ENCODE measurements at regions not wholly inside any gene's neighbourhood (a gene's known extent, or its start where the extent isn't known, plus 50 kb on each side); places are given as distances from the start of the nearest gene placed in this dataset.

DNA sequence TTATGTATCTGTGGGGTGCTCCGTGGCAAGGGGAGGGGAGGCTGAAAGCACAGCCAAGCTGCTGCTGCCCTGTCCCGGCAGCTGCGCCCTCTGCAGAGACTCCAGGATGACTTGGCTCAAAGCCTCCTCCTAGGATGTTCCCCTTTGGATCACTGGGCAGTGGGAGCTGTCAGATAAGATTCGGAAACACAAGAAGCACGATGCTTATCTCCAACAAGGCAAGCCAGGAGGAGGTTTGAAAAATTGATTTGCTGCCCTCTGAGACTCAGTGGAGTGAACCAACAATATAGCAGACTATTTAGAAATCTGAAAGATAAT, 776.4 kb downstream of the C6orf118 start:
- no peaks in the 10 kb centered on the region for H3K36me3 Mint-ChIP-seq (ENCODE audit: low read depth)

DNA sequence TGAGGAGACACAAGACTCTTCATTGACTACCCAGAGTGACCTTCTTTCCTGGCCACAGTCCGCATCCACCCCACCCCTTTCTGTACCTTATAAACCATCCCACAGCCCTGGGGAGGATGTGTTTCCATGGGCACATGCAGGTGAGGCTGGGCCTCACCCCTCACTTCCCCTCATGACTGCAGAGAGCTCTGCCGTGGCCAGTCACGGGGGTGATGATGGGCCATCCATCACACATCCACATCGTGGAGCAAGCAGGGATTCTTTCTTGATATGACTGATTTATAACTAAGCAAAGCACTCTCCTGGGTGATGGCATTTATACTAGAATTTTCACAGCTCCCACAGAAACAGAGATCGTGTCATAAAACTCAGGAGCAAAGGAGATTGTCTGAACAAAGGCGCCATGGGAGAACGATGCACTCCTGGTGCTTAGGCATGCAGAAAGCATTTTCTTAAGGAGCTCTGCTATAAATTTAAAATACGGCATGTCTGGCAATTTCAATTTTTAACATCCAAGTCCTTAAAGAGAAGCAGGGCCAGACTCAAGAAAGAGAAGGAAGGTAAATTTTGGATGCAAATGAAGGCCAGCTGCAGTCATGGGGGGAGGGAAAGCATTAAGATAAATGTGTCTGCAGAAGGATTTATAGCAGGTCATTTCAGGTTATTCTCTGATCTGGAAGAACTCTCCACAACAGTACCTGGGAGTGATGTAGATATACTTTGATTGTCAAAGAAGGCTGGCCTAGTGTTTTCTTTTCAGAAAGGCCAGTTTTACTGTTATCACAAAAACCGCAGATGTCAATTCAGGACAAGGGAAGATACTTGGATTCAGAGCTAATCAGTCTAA, 777.0 kb downstream of the C6orf118 start:
- Mint-ChIP-seq H3K4me3 (no peak overlapping the region), H3K4me1 (no peaks in the 10 kb centered on the region), H3K27me3 (no peaks in the 10 kb centered on the region), H3K27ac (no peak overlapping the region), H3K36me3 (ENCODE audit: low read depth) (no peaks in the 10 kb centered on the region)
- H3K9me3 ChIP-seq (ENCODE audit: control insufficient read depth, low read length, poor library complexity, severe bottlenecking), result no peaks in the 10 kb centered on the region
- DNase-seq (no peak), ATAC-seq (no peak)

More for the DNA sequence above, 776.4 kb downstream of the C6orf118 start:
- Mint-ChIP-seq H3K27me3 (no peaks in the 10 kb centered on the region), H3K4me3 (no peak overlapping the region), H3K27ac (no peak overlapping the region), H3K4me1 (no peaks in the 10 kb centered on the region)
- DNase-seq, result no peak
- ATAC-seq, result no peak
- no peaks in the 10 kb centered on the region for H3K9me3 ChIP-seq (ENCODE audit: control insufficient read depth, low read length, poor library complexity, severe bottlenecking)

DNA sequence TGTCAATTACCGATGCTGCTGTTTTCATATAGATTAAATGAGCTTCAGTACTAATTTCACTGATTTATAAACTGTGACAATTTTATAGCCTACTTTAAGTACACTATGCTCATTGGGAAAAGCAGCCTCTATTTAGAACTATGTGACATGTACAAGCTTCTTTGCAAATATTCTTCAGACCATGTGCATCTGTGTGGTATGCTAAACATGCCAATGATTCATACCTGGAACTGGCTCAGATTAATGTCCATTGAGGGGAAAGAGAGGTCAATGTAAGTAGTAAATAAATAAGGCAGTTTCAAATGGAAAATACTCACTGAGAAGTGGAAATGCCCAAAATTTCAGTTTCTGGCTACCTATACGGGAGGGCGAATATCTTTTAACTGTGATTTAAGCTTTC, 777.7 kb downstream of the C6orf118 start:
- DNase-seq, result no peak
- H3K27me3 Mint-ChIP-seq, result no peaks in the 10 kb centered on the region
- no peaks in the 10 kb centered on the region for H3K9me3 ChIP-seq (ENCODE audit: control insufficient read depth, low read length, poor library complexity, severe bottlenecking)
- no peaks in the 10 kb centered on the region for H3K36me3 Mint-ChIP-seq (ENCODE audit: low read depth)
- H3K4me1 Mint-ChIP-seq, result no peaks in the 10 kb centered on the region
- H3K4me3 Mint-ChIP-seq, result no peak overlapping the region
- H3K27ac Mint-ChIP-seq, result no peak overlapping the region
- ATAC-seq, result no peak

DNA sequence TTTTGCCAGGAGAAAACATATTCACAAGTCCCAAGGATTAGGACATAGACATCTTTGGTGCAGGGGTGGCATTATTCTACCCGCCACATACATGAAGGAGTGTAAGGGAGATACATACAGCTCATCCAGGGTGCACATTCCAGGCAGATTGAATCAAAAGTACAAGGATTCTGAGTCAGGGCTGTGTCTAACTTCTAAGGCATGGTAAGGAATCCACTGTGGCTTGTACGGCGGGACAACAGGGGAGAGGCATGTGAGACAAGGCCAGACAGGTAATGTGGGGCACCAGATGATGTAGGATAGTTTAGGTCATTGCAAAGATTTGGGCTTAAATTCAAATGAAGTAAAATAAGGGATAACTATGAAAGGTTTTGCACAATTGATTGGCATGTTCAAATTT, 780.9 kb downstream of the C6orf118 start:
- Mint-ChIP-seq H3K4me1 (no peaks in the 10 kb centered on the region), H3K27me3 (no peaks in the 10 kb centered on the region), H3K27ac (no peak overlapping the region), H3K4me3 (no peak overlapping the region), H3K36me3 (ENCODE audit: low read depth) (no peaks in the 10 kb centered on the region)
- ATAC-seq, result no peak
- DNase-seq, result no peak
- no peaks in the 10 kb centered on the region for H3K9me3 ChIP-seq (ENCODE audit: control insufficient read depth, low read length, poor library complexity, severe bottlenecking)

DNA sequence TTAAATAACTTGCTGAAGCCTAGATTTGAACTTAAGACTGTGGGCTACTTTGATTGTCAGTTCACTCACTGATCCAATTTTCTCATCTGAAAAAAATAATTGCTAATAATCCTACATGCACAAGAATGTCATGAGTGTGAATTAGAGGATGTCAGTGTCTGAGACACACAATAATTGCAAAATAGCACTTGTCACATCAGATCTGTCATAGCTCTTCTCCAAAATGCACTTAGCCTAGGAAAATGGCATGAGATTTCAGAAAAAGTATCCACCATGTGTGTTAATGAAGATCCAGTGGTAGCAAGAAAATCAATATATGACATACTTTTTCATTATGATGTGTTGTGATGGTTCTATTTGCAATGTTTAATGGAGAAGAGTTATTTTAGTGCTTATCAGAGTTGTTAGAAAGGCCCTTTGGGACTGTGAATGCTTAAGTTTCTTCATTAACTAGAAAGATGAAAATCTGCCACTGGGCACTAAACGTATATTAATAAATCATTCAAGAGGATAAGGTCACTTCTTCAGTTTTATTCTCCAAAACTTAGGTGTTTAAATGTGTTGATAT, 786.2 kb downstream of the C6orf118 start:
- Mint-ChIP-seq H3K27me3 (no peaks in the 10 kb centered on the region), H3K27ac (no peak overlapping the region), H3K4me1 (no peaks in the 10 kb centered on the region), H3K36me3 (ENCODE audit: low read depth) (no peaks in the 10 kb centered on the region), H3K4me3 (no peak overlapping the region)
- no peaks in the 10 kb centered on the region for H3K9me3 ChIP-seq (ENCODE audit: control insufficient read depth, low read length, poor library complexity, severe bottlenecking)
- DNase-seq (no peak), ATAC-seq (no peak)

DNA sequence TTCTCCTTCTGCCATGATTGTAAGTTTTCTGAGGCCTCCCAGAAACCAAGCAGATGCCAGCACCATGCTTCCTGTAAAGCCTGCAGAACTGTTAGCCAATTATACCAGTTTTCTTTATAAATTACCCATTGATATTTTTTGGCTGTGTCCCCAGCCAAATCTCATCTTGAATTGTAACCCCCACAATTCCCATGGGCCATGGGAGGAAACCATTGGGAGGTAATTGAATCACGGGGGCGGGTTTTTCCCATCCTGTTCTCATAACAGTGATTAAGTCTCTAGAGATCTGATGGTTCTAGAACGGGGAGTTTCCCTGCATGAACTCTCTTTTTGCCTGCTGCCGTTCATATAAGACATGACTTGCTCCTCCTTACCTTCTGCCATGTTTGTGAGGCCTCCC, 788.5 kb downstream of the C6orf118 start:
- H3K9me3 ChIP-seq (ENCODE audit: control insufficient read depth, low read length, poor library complexity, severe bottlenecking), result no peaks in the 10 kb centered on the region
- Mint-ChIP-seq H3K4me1 (no peaks in the 10 kb centered on the region), H3K4me3 (no peak overlapping the region), H3K36me3 (ENCODE audit: low read depth) (no peaks in the 10 kb centered on the region), H3K27me3 (no peaks in the 10 kb centered on the region), H3K27ac (no peak overlapping the region)
- ATAC-seq (no peak), DNase-seq (no peak)

DNA sequence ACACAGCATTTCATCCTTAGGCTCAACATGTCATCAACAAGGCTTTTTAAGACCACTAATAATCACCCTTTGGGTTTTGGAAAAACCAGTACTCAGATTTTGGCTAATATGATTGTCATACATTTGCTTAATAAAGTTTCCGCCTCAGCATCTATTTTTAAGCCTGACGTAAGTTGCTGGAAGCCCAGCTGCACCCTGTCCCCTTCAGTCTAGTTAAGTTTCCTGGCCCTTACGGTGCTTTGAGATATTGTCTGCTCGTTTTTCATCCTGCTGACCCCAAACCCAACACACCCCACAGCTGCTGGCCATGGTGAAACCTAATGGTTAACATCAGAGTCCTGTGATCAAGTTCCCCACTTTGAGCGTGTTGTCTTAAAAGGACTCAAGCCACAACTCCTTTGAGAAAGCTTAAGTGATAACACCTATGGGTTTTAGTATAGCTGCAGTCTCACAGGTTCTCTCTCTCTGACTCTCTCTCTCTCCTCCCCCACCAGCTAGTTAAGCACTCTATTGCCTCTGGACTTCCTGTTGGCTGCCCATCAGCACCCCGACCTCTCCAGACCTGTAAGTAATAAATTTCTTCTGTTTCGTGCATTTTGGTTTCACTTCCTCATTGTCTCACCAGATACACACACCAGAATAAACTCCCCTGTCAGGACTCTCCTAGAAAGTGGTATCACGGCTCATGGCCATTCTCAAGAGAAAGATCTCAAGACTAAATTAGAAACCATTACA, 802.0 kb downstream of the C6orf118 start:
- no peak overlapping the region for H3K4me3 Mint-ChIP-seq
- no peaks in the 10 kb centered on the region for H3K4me1 Mint-ChIP-seq
- no peaks in the 10 kb centered on the region for H3K9me3 ChIP-seq (ENCODE audit: control insufficient read depth, low read length, poor library complexity, severe bottlenecking)
- H3K27ac Mint-ChIP-seq, result no peak overlapping the region
- ATAC-seq (no peak), DNase-seq (no peak)
- H3K27me3 Mint-ChIP-seq, result no peaks in the 10 kb centered on the region
- H3K36me3 Mint-ChIP-seq (ENCODE audit: low read depth), result no peaks in the 10 kb centered on the region

DNA sequence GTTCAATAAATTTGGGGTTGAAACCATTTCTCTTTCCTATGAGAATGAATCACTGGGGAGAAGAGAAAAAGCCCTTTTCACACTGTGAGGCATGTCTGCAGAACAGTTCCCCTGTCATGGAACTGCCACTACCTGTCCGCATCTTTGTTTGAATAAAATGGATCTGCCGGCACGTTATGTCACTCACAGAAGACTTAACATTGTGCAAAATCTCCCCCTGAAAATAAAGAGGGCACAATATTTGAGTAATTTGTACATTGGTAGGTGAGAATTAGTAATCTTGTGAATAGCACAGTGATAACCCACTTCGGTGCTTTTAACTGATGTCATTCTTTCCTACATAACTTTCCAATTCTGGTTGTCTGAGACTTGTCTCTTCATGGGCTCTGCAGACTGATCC, 804.0 kb downstream of the C6orf118 start:
- Mint-ChIP-seq H3K4me3 (no peak overlapping the region), H3K27ac (no peak overlapping the region), H3K36me3 (ENCODE audit: low read depth) (no peaks in the 10 kb centered on the region), H3K27me3 (no peaks in the 10 kb centered on the region), H3K4me1 (no peaks in the 10 kb centered on the region)
- no peak for DNase-seq
- no peaks in the 10 kb centered on the region for H3K9me3 ChIP-seq (ENCODE audit: control insufficient read depth, low read length, poor library complexity, severe bottlenecking)
- ATAC-seq, result no peak

DNA sequence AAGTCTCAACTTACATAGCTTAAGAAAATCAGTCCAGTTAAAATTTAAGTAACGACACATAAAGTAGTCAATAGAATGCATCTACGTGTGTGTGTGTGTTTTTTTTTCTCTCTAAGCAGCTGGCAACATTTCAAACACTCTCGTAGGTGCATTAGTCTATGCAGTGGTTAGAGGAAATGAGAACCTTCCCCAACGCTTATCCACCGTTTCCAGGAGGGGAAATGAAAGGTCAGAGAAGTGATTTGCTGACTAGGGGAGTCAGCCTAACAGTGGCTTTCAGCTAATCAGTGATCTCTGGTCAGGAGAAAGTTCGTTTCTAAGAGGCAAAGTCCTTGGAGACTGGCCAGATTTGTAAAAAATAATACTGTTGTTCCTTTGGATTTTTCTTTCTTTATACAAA, 806.6 kb downstream of the C6orf118 start:
- Mint-ChIP-seq H3K36me3 (ENCODE audit: low read depth) (no peaks in the 10 kb centered on the region), H3K4me1 (no peaks in the 10 kb centered on the region)

DNA sequence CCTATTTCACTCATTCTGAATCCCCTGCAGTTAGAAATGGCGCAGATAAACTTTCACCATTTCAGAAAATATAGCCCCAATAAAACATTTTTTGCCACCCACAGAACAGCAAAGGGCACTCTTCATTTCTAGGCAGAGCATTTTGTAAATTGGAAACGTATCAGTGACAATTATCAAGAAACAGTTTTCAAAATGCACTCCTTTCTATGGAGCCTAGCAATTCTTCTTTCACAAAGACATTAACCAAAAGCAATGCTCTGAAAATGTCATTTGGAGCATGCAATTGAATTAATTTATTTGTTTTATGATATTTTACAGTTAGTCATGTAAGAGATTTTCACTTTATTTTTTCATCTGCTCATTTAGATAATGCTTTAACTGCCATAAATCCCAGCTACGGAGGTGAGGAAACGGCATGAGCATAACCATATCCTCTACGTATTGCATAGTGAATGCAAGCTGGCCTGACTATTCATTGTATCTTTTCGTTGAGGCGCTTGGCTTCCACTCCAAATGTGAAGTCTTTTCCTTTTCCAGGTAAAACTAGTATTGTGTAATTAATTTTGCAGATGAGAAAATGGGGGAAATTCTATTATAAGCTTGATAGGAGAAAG, 813.4 kb downstream of the C6orf118 start:
- Mint-ChIP-seq H3K36me3 (ENCODE audit: low read depth) (no peaks in the 10 kb centered on the region), H3K4me1 (no peaks in the 10 kb centered on the region), H3K27me3 (no peaks in the 10 kb centered on the region), H3K4me3 (no peak overlapping the region), H3K27ac (no peak overlapping the region)
- ATAC-seq, result no peak
- H3K9me3 ChIP-seq (ENCODE audit: control insufficient read depth, low read length, poor library complexity, severe bottlenecking), result no peaks in the 10 kb centered on the region
- DNase-seq, result no peak

More for the DNA sequence above, 806.6 kb downstream of the C6orf118 start:
- H3K9me3 ChIP-seq (ENCODE audit: control insufficient read depth, low read length, poor library complexity, severe bottlenecking), result no peaks in the 10 kb centered on the region
- H3K4me3 Mint-ChIP-seq, result no peak overlapping the region
- no peak overlapping the region for H3K27ac Mint-ChIP-seq
- H3K27me3 Mint-ChIP-seq, result no peaks in the 10 kb centered on the region
- no peak for ATAC-seq
- DNase-seq, result no peak

DNA sequence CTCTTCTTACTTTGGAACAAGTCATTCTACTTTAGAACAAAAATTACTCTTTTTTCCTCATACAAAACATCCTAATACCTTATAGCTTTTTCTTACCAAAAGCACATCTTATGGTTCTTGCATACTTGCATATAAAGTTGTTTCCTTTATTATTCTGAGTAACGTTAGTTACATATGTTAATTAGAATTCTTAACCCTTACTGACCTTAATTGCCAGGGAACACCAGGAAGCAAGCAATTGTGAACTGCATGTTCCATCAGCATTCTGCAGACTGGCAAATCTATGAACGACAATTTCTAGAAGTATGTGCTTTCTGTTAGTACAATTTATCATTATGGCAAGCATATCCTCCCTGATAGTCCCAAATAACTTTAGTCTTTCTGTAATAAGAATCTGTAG, 831.0 kb downstream of the C6orf118 start:
- no peak for DNase-seq
- ATAC-seq, result no peak
- Mint-ChIP-seq H3K4me1 (no peaks in the 10 kb centered on the region), H3K27ac (no peak overlapping the region), H3K27me3 (no peaks in the 10 kb centered on the region), H3K4me3 (no peak overlapping the region), H3K36me3 (ENCODE audit: low read depth) (no peaks in the 10 kb centered on the region)
- H3K9me3 ChIP-seq (ENCODE audit: control insufficient read depth, low read length, poor library complexity, severe bottlenecking), result no peaks in the 10 kb centered on the region

DNA sequence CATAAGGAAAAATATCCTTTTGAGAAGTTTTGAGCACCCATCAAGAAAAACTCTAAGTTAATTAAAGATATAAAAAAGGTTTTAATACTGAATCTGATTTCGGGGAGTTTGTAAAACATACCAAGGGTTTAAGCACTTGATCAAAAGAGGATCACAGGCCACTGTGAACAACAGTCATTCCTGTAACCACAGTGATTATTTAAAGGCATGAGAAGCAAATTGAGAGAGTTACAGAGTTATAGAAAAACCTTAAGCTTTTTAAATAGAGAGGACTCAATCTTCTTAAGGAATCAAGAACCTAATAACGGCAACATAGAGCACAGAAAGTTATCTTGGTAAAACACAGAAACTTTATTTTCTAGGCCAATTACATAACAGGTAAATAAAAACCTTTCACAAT, 831.6 kb downstream of the C6orf118 start:
- ATAC-seq, result no peak
- no peaks in the 10 kb centered on the region for H3K9me3 ChIP-seq (ENCODE audit: control insufficient read depth, low read length, poor library complexity, severe bottlenecking)
- Mint-ChIP-seq H3K27ac (no peak overlapping the region), H3K27me3 (no peaks in the 10 kb centered on the region), H3K4me3 (no peak overlapping the region), H3K4me1 (no peaks in the 10 kb centered on the region), H3K36me3 (ENCODE audit: low read depth) (no peaks in the 10 kb centered on the region)
- DNase-seq, result no peak

DNA sequence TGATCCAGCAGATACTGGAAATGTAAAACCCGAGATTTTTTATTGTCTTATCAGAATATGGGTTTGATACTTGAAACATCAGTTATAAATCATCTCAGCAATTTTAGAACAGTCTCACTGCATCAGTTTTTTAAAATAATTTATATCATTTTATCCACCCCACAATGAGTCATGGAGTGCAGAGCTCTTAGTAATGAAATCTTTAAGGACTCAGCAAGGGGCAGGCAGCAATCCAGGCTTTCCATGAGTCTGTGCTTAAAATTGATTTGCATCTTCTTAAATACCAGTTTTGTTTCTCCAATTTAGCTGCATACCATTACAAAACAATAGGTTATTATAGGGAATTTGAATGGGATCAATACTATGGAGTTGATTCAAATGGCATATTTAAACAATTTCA, 832.3 kb downstream of the C6orf118 start:
- Mint-ChIP-seq H3K4me1 (no peaks in the 10 kb centered on the region), H3K27ac (no peak overlapping the region)

More for the DNA sequence above, 832.3 kb downstream of the C6orf118 start:
- H3K9me3 ChIP-seq (ENCODE audit: control insufficient read depth, low read length, poor library complexity, severe bottlenecking), result no peaks in the 10 kb centered on the region
- Mint-ChIP-seq H3K4me3 (no peak overlapping the region), H3K27me3 (no peaks in the 10 kb centered on the region), H3K36me3 (ENCODE audit: low read depth) (no peaks in the 10 kb centered on the region)
- DNase-seq (no peak), ATAC-seq (no peak)
